Nucleus accumbens (tissue), 56 donors: ENCODE measurements at regions not wholly inside any gene's neighbourhood (a gene's known extent, or its start where the extent isn't known, plus 50 kb on each side); places are given as distances from the start of the nearest gene placed in this dataset.
"Not testable (repeated sequence)": the region's sequence is repeated elsewhere in the genome, so short reads cannot be mapped to it uniquely, and the experiment has no call there.

Source experiments
- DNase-seq, 56 donors: peaks; one replicate each; lab custom pipeline; 2025; lab: John Stamatoyannopoulos, UW

DNA sequence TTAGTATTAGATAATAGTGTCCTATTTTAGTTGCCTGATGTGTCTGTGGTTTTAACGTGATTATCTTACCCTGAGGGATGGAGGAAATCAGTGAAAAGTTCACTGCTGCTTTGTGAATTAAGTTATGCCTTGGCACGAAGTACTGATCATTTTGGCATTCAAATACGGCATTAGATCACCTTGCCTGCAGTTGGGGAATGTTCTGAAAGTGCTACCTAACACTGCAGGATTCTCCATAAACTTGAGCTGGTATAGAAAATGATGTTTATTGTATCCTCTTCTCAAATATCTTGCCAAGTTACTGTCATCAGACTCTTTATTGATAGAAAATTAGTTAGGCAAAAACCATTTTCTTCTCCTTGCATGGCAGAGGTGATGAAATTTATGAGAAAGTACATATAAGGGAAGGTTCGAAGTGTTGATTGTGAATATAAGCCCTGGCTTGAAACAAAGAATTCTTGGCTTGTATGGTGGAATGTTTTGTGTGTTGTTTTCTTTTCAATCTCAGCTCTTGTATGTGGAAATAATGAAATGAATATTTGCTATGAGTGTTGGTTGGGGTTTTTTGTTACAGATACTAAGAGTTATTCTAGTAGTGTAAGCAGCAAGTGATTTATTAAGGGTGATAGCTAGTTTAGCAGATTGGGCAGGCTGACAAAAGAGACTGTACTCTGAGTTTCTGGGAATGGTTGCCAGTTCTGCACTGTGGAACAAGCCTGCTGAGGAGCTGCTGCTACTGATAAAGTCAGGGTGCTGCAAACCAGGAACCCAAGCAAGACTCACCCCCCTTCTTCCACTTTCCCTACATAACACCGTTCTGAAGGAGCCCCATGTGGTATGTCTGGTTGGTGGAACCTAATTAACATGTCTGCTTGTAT is 448.3 kb downstream of the PCNX1 start:
- DNase-seq: peak in 3 of 56 donors; percentile 0 to 15 (median 1)

DNA sequence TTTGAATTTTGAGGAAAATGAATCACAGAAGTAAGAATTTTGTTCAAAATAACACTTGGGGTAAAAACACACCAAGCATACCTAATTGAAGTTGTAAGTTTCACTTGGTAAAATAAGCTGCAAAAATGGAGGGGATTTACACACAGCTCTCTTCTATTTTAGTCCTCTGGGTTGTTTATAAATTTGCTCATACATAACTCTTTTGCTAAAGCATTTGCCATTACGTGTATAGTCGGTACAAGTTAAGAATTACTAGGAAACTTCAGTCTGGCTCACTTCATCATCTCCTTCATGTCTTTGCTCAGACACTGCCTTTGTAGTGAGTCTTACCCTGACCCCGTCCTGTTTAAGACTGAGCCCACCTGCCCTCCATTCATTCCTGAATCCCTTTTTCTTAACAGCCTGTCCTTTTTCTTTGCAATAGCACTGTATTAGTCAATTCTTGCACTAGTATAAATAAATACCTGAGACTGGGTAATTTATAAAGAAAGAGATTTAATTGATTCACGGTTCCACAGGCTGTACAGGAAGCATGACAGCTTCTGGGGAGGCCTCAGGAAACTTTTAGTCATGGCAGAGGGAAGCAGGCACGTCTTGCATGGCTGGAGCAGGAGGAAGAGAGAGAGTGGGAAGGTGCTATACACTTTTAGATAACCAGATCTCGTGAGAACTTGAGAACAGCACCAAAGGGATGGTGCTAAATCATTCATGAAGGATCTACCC is 451.1 kb downstream of the PCNX1 start:
- no peak for DNase-seq

DNA sequence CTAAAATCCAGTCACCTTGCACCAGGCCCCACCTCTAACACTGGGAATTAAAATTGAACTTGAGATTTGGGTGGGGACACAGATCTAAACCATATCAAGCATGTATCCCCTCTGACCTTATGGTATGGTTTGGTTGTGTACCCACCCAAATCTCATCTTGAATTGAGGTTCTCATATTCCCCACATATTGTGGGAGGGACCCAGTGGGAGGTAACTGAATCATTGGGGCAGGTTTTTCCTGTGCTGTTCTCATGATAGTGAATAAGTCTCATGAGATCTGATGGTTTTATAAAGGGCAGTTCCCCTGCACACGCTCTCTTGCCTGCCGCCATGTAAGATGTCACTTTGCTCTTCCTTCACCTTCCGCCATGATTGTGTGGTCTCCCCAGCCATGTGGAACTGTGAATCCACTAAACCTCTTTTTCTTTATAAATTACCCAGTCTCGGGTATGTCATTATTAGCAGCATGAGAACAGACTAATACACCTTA is 451.7 kb downstream of the PCNX1 start:
- not testable (repeated sequence) for DNase-seq

DNA sequence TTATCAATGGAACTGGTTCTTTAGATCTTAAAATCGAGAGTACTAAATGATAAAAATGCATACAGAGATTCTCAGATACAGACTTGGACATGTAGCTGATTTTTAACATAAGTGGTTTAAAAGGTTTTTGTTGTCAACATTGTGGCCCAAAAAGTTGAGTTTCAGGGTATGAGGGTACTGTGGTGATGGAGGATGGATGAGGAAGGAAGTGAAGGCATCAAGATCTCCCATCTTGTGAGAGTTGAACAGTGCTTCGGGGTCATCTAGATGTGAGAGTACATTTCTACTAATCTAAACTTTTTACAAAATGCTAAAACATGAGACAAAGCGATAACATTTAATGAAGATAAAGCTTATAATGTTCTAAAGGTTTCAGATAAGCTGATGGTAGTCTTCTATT is 452.6 kb downstream of the PCNX1 start:
- no peak for DNase-seq

DNA sequence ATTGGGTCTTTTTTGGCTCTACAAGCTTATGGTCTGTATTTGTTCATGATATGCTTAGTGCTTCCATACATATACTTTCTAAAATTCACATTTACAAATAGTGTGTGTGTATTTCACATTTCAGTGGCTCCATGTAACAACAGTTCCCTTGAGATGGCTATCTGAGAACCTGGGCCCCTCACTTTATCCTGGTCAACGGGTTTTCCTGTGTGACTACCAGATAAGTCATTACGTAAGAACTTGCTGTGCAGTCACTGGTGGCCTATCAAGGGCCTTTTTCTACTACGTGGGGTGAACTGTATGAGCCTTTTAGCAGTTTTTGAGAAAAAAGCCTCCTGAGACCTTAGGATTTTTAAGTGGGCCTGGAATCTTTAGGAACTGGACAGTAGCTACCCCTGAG is 454.1 kb downstream of the PCNX1 start:
- no peak for DNase-seq

DNA sequence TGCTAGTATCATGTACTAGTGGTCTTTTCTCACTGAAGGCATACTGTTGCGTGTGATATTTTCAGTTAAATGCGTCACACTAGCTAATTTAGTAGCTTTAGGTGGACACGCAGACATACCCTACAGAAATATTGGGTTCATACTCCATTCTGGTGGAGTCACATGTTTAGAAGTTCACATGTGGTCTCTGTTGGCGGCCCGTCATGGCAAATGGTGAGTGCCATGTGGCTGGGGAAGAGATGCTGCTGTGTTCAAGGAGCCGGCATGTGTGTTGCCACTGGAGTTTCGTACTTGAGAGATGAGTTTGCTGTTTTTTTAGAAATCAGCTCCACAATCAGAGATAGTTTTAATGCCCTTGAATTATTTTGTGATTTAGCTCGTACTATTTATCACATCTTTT is 454.6 kb downstream of the PCNX1 start:
- DNase-seq: no peak

DNA sequence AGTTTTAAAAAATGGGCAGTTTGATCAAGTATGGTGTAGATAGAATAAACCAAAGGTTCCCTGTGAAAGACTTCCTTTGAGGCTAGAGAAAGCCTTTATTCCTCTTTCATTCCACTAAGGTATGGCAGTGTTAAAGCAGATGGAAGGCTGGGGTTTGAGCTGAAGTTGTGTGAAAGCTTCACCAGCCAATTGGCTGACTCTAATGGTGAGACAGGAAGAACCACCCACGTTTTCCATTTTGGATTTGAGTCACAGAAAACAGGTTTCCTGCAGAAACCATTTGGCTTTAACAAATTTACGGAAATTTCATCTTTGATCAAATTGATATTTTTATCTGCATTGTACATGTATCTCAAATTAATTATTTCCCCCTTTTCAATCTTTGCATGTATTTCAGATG is 455.0 kb downstream of the PCNX1 start:
- DNase-seq: no peak

DNA sequence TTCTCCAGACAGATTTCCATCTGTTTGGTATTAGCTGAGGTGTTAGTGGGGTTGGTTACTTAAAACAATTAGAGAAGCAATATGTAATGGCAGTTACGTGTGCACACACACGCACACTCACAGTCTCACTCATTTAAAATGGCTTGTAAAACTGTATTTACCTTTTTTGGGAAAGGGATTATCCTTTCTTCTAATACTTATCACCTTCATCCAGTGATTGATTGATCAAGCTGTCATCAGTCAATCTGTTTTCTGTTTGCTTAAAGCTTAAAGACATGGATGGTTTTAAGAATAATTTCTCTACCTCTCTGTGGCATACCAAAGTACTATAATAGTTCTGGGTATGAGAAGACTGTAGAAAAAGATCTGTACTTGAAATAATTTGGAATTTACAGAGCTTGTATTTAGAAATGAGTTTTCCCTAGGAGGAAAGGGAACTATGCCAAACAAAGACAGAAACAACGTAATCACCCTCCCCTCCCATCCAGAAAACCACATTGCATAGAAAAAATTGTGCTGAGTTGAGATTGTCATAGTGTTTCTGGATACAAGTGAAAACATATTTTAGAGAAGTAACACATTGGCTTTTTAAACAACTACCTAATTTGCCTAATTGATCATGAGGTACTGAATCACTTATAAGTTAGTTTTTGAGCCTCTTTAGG is 455.8 kb downstream of the PCNX1 start:
- DNase-seq: no peak

DNA sequence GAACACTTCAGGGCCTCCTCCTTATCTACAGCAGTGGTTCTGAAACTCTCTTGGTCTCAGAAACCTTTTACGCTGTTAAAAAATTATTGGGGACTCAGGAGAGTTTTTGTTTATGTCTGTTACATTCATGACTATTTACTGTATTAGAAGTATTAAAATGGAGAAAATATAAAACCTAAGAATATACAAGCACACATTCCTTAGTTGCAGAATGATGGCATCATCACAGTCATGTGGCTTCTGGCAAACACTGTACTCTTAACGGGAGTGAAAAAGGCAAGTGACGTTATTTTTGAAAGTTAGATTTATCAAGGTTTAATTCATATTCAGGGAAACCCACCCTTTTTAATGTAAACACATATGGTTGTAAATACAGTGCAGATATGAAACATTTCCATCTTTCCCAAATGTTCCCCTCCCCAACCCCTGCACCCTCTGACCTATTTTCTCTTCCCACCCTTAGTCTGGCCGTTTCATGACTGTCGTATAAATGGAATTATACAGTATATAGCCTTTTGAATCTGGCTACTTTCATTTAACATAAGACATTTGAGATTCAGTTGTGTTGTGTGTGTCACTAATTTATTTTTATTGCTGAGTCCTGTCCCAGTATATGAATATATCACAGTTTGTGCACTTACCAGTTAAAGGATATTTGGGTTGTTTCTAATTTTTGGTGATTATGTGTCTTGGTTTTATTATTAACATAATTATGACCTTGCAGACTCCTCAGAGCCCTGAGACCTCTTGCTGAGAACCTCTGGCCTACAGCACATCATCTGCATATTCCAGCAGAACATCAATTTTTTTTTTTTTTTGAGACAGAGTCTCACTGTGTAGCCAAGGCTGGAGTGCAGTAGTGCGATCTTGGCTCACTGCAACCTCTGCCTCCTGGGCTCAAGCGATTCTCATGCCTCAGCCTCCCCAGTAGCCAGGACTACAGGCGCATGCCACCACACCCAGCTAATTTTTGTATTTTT is 457.0 kb downstream of the PCNX1 start:
- no peak for DNase-seq

DNA sequence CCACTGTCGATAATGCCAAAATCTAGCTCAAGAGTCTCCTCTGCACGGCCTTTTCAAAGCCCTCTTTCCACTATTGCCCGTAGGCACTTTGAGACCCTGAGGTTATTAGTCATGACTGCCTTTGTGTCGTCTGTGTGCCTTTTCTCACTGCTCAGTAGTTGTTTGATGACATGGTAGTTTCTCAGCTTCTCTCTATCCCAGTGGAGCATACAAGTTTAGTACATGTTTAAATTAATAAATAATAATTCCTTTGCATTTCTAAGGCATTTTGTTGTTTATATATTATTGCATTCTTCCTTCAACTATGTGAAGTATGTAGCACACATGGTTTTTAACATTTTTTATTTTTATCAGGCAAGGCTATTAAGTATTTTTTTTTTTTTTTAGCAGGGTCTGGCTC is 458.1 kb downstream of the PCNX1 start:
- no peak for DNase-seq

DNA sequence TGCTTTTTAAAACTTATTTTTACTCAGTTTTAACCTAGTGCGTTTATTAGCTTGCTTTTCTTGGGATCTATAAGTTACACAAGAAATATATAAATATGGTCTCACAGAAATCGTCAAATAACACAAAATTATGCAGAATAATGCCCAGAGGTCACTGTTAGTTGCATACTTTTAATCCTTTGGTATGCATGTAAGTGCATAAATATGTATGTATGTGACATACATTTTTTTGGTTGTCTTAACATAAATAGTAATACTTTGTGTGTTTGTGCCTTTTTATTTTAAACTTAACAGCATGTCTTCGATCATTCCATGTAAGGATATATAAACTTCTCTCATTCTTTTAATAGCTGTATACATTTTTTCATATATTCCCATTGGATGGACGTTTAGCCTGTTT is 459.6 kb downstream of the PCNX1 start:
- no peak for DNase-seq

DNA sequence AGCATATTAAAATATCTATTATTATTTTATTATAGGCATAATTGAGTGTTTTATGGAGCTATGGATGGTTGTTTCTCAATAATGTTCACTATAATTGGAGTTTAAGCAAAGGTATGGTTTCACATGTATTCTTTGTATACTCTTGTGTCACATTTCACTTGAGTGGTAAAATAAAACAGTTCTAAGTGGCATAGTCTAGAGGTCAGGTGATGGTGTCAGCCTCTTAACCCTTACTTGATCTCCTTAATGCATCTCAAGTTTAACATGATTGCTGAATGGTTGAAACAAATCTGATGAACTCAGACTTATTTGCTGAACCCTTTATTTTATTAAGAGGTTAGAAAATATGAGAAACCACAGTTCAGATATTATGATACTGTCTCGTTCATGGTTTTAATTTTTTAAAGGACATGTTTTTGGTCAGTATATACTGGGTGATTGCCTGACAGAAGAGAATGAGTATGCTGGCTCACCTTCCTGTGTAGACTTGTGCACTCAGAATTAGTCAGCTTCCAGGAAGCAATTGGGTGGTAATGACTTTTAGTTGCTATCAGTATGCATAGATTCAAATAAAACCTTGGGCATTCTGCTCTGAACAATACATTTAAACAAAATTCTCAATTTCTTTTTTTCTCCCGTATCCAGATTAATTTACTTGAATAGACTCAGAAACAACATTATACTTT is 464.6 kb downstream of the PCNX1 start:
- no peak for DNase-seq

DNA sequence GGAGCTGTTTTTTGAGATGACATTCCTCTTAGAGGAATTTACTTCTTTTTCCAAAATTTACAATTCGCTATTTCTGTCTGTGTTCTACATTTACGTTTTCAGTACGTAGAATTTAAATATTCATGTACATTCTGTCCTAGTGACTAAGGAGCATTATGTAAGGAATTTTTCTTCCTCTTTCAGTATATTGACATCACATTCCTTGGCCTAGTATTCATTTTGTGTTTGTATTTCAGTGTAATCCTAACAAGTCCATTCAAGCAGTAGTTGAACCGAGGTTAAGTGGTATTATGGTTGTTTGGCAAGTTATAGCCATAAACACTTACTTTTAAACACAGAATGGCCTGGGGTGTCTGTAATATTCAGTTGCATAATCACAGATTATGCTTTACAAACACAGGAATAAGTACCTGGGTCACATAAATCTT is 465.2 kb downstream of the PCNX1 start:
- DNase-seq: no peak

DNA sequence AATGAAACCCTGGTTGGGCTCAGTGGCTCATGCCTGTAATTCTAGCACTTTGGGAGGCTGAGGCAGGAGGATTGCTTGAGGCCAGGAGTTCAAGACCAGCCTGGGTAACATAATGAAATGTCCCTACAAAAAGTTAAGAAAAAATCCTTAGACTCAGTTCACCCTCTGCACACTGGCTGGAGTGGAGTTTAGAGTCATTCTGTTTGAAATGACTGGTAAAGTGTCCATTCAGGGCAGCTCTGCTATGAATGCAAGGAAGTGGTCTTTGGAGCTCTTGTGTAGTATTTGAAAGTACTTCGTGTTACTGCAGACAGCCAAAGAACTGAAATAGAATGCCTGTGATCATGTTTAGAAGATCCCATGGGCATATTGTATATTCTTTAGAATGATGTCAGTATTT is 466.5 kb downstream of the PCNX1 start:
- no peak for DNase-seq

DNA sequence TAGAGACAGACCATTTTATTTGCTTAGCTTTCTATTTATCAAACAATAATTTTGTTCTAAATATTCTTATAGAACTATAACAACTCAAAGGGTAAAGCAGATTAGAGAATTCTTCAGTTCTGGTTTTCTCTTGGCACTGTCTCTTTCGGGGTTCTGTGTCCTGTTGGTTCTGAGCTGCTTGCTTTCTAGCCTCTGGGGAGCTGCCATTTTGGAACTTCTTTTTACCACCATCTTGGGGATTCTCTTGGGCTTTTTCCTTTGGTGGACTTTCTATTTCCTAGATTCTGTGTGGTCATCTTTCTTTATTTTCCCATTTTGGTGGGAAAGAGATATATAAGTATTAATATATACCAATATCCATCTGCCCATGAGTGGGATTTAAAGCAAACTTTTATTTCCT is 467.7 kb downstream of the PCNX1 start:
- DNase-seq: no peak

DNA sequence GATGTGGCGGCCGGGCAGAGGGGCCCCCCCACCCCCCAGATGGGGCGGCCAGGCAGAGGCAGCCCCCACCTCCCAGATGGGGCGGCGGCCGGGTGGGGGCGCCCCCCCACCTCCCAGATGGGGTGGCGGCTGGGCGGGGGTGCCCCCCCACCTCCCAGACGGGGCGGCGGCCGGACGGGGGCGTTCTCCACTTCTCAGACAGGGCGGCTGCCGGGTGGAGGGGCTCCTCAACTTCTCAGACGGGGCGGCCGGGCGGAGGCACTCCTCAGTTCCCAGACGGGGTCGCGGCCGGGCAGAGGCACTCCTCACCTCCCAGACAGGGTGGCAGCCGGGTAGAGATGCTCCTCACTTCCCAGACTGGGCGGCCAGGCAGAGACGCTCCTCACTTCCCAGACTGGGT is 469.8 kb downstream of the PCNX1 start:
- DNase-seq: no peak

DNA sequence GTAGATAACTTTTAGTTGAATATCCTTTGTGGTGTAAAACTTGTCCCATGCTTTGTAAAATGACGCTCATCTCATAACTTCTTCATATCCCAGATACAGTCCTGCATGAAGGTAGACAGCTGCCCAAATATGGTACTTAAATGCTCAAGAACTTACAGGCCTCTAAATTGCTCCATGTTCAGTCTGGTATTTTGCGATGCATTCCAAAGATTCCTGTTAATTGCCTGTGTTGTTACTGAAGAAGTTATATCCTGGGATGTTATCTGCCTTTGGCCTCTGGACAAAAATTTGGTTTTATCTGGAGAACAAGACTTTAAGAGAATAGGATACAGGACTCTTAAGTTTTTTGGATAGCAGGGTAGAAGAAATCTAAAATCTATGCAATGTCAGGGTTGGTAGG is 473.0 kb downstream of the PCNX1 start:
- no peak for DNase-seq

DNA sequence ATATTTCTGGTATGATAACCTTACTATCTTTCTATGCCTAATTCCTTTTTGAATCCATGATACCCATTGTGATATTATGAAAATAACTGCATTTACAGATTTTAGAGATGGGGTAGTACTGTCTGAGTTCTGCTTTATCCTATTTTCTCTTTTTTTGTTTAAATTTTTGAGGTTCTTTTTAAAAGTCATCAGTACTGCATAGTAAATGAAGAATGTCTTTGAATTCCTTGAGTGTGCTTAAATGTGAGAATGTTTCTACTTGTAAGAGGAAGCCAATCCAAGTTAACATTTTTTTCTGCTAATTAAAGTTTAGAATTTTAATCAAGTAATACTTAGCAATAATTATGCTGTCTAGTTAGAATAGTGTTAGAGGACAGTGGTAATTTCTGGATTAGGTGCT is 474.6 kb downstream of the PCNX1 start:
- no peak for DNase-seq

DNA sequence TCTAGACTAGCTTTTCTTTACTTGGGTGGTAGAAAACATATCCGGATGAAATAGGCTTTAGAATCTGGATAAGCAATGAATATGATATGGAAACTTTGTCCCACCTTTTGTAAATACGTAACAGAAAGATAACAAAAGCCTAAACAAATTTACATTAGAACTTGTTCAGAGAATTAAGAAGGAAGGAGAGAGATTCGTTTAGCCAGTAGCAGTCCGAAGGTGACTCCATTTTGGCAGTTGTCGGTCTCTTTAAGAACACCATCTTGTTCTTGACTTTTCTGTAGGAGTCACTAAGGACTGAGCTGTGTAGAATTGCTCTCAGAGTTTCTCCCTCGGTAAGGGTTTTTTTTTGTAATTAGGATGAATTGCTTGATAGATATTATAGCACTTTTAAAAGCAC is 475.1 kb downstream of the PCNX1 start:
- DNase-seq: no peak

DNA sequence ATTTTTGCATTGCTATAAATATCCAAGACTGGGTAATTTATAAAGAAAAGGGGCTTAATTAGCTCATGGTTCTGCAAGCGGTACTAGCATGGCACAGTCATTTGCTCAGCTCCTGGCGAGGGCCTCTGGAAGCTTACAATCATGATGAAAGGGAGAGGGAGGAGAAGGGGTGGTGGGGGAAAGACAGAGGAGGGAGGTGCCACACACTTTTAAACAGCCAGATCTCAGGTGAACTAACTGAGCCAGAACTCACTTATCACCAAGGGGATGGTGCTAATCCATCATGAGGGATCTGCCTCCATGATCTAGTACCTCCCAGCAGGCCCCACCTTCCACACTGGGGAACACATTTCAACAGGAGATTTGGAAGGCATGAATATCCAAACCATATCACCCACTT is 476.3 kb downstream of the PCNX1 start:
- no peak for DNase-seq
